HepG2 (cell line): ENCODE measurements at regions not wholly inside any gene's neighbourhood (a gene's known extent, or its start where the extent isn't known, plus 50 kb on each side); places are given as distances from the start of the nearest gene placed in this dataset.

Experiments
- ATAC-seq: fragments of 200-7000 bp; cut with Tn5 transposase; 3 replicates; pipeline ENCODE4 v1.9.1; 2020; ENCODE audit warnings: mild to moderate bottlenecking, moderate library complexity
- BruUV-seq: library from RNA; stranded (reverse); fragments of 400-500 nt; replicated peaks from 2 replicates; lab custom pipeline; 2021; lab: Mats Ljungman, UMichigan
- CTCF ChIA-PET: fragments of 300-600 bp; formaldehyde crosslinking; extraction: SDS; loops from one replicate; lab custom pipeline; 2021; ENCODE audit warnings: low total read pairs, inconsistent platforms, low intra/inter-chr PET ratio; lab: Yijun Ruan, JAX
- POLR2A ChIA-PET: fragments of 350-600 bp; sonication (Branson Sonifier 250); formaldehyde crosslinking; loops from one replicate; lab custom pipeline; 2020; ENCODE audit warnings: antibody characterized with exemption, inconsistent platforms; lab: Yijun Ruan, JAX
- DNase-seq: peaks from one replicate; pipeline ENCODE4 v3.0.0-alpha.2; 2015; ENCODE audit warnings: low spot score
- FAIRE-seq: peaks from 3 replicates; lab custom pipeline; 2011; peaks lifted over from hg19 to GRCh38; lab: Jason Lieb, UNC
- H2AFZ ChIP-seq: one replicate; pipeline ENCODE4 v1.6.1; 2011; ENCODE audit warnings: low read length, inconsistent platforms
- H3K27ac ChIP-seq: fragments of 300-600 bp; 3 replicates; pipeline ENCODE4 v1.8.0; 2011; ENCODE audit warnings: mixed run types, mild to moderate bottlenecking, mixed read lengths, low read length, inconsistent platforms; ENCODE audit not compliant: insufficient read depth; ENCODE audit errors: extremely low read length
- H3K27me3 ChIP-seq, 2 experiments: fragments of 200-600 bp in 1 of 2; 2 replicates in 1 of 2; 3 replicates in 1 of 2; pipeline versions ENCODE4 v1.6.0 to v1.8.0; 2011; ENCODE audit warnings: low read length in 2 of 2, mild to moderate bottlenecking in 2 of 2, moderate library complexity in 2 of 2, inconsistent platforms in 1 of 2; ENCODE audit not compliant: insufficient read depth in 2 of 2, control insufficient read depth in 1 of 2
- H3K36me3 ChIP-seq, 2 experiments: fragments of 200-600 bp in 1 of 2; replicated peaks in 1 of 2; 2 replicates in 1 of 2; 3 replicates in 1 of 2; pipeline versions ENCODE4 v1.5.1 to v1.8.0; 2011; ENCODE audit warnings: low read length in 2 of 2, inconsistent platforms in 1 of 2; ENCODE audit not compliant: insufficient read depth in 2 of 2, control insufficient read depth in 1 of 2
- H3K4me1 ChIP-seq: 2 replicates; pipeline ENCODE4 v1.5.1; 2012; ENCODE audit warnings: low read length, inconsistent platforms; ENCODE audit not compliant: insufficient read depth
- H3K4me2 ChIP-seq: 2 replicates; pipeline ENCODE4 v1.6.0; 2011; ENCODE audit warnings: low read depth, low read length, inconsistent platforms
- H3K4me3 ChIP-seq, 3 experiments: fragments of 200-600 bp in 1 of 3; sonication (generic), shearing (Covaris generic) in 1 of 3; replicated peaks in 1 of 3; 2 replicates each; pipeline ENCODE4 v1.5.1; 2011 to 2016; ENCODE audit warnings: low read length in 3 of 3, inconsistent platforms in 2 of 3, low read depth in 2 of 3, mild to moderate bottlenecking in 2 of 3, control low read depth in 1 of 3, mixed read lengths in 1 of 3; ENCODE audit not compliant: insufficient read depth in 1 of 3
- H3K79me2 ChIP-seq: one replicate; pipeline ENCODE4 v1.6.1; 2011; ENCODE audit warnings: low read length, inconsistent platforms; ENCODE audit not compliant: insufficient read depth
- H3K9ac ChIP-seq: 2 replicates; pipeline ENCODE4 v1.6.0; 2011; ENCODE audit warnings: mild to moderate bottlenecking, low read depth, low read length, inconsistent platforms; ENCODE audit not compliant: insufficient read depth
- H3K9me3 ChIP-seq: 2 replicates; pipeline ENCODE4 v1.5.1; 2012; ENCODE audit warnings: mild to moderate bottlenecking, low read length
- H4K20me1 ChIP-seq: 2 replicates; pipeline ENCODE4 v1.6.0; 2011; ENCODE audit warnings: inconsistent platforms, mild to moderate bottlenecking, low read length, moderate library complexity; ENCODE audit not compliant: insufficient read depth
- AKAP8 ChIP-seq: sonication (generic); formaldehyde crosslinking; IDR thresholded peaks from 2 replicates; pipeline ENCODE4 v1.5.1; 2020; ENCODE audit warnings: mild to moderate bottlenecking, missing genetic modification reagents
- NFYB ChIP-seq: sonication (generic); formaldehyde crosslinking; IDR thresholded peaks from 2 replicates; pipeline ENCODE4 v1.4.0; 2020; ENCODE audit warnings: missing genetic modification reagents
- PCBP2 ChIP-seq: fragments of 200-400 bp; formaldehyde crosslinking; optimal IDR thresholded peaks from 2 replicates; pipeline ENCODE3; 2018; ENCODE audit warnings: low read length, low read depth; ENCODE audit not compliant: poor library complexity, severe bottlenecking
- RARG ChIP-seq: sonication (generic); formaldehyde crosslinking; IDR thresholded peaks from 2 replicates; pipeline ENCODE4 v1.4.0; 2020; ENCODE audit warnings: low read depth, mild to moderate bottlenecking, missing genetic modification reagents
- SALL2 ChIP-seq: sonication (generic); formaldehyde crosslinking; IDR thresholded peaks from 2 replicates; pipeline ENCODE4 v1.8.1; 2023; ENCODE audit warnings: mild to moderate bottlenecking, missing genetic modification reagents, inconsistent platforms
- SETDB1 ChIP-seq: sonication (generic); formaldehyde crosslinking; IDR thresholded peaks from 2 replicates; pipeline ENCODE4 v1.5.1; 2020; ENCODE audit warnings: missing genetic modification reagents, mild to moderate bottlenecking, borderline replicate concordance
- SPEN ChIP-seq: sonication (generic); formaldehyde crosslinking; IDR thresholded peaks from 2 replicates; pipeline ENCODE4 v1.5.1; 2020; ENCODE audit warnings: low read depth, mild to moderate bottlenecking, missing genetic modification reagents
- STAG1 ChIP-seq: sonication (generic); formaldehyde crosslinking; IDR thresholded peaks from 2 replicates; pipeline ENCODE4 v1.4.0; 2020; ENCODE audit warnings: missing genetic modification reagents
- THYN1 ChIP-seq: sonication (generic); formaldehyde crosslinking; IDR thresholded peaks from 2 replicates; pipeline ENCODE4 v1.8.1; 2023; ENCODE audit warnings: low read depth, mild to moderate bottlenecking, moderate library complexity, missing genetic modification reagents, borderline replicate concordance
- ZNF10 ChIP-seq: sonication (generic); formaldehyde crosslinking; IDR thresholded peaks from 2 replicates; pipeline ENCODE4 v1.4.0; 2020; ENCODE audit warnings: mild to moderate bottlenecking, low read depth, missing genetic modification reagents, borderline replicate concordance
- ZNF224 ChIP-seq: sonication (generic); formaldehyde crosslinking; IDR thresholded peaks from 2 replicates; pipeline ENCODE4 v1.5.0; 2020; ENCODE audit warnings: mild to moderate bottlenecking, missing genetic modification reagents
- ZNF441 ChIP-seq: sonication (generic); formaldehyde crosslinking; IDR thresholded peaks from 2 replicates; pipeline ENCODE4 v1.7.0; 2021; ENCODE audit warnings: missing genetic modification reagents, borderline replicate concordance
- ZNF558 ChIP-seq: sonication (generic); formaldehyde crosslinking; IDR thresholded peaks from 2 replicates; pipeline ENCODE4 v1.9.0; 2022; ENCODE audit warnings: mild to moderate bottlenecking, missing genetic modification reagents, borderline replicate concordance
- ZNF605 ChIP-seq: sonication (generic); formaldehyde crosslinking; IDR thresholded peaks from 2 replicates; pipeline ENCODE4 v1.8.0; 2022; ENCODE audit warnings: mild to moderate bottlenecking, missing genetic modification reagents
- ZNF616 ChIP-seq: sonication (generic); formaldehyde crosslinking; IDR thresholded peaks from 2 replicates; pipeline ENCODE4 v1.5.0; 2020; ENCODE audit warnings: low read depth, mild to moderate bottlenecking, missing genetic modification reagents
- ZNF746 ChIP-seq: sonication (generic); formaldehyde crosslinking; IDR thresholded peaks from 2 replicates; pipeline ENCODE4 v1.8.0; 2022; ENCODE audit warnings: mild to moderate bottlenecking, missing genetic modification reagents
- ZNF777 ChIP-seq: sonication (generic); formaldehyde crosslinking; IDR thresholded peaks from 2 replicates; pipeline ENCODE4 v1.4.0; 2020; ENCODE audit warnings: missing genetic modification reagents
- WGBS: methylation state at CpG from one replicate; pipeline ENCODE4 v1.1.6; 2017; ENCODE audit warnings: low lambda C conversion rate; 5-methylcytosine and 5-hydroxymethylcytosine counted together
- in situ Hi-C: cut with HindIII; loops from 2 replicates; pipeline ENCODE4 v1.10.0; 2017; ENCODE audit warnings: low pct_unique_long_range_greater_than_20kb; ENCODE audit not compliant: extremely low pct_ligation_motif_present
- intact Hi-C: fragments of 100-400 bp; cut with micrococcal nuclease; formaldehyde crosslinking; loops from one replicate; pipeline ENCODE4 v1.10.0; 2022; ENCODE audit not compliant: unreplicated experiment

- Histone ChIP-seq H3K79me2 (no peaks in the 10 kb centered on the region), H3K4me1 (no peaks in the 10 kb centered on the region), H3K4me2 (no peak overlapping the region), H3K4me3 (no peak overlapping the region), H3K9ac (no peak overlapping the region), H4K20me1 (no peaks in the 10 kb centered on the region), H2AFZ (no peak overlapping the region), H3K27ac (no peak overlapping the region), H3K36me3 (no peaks in the 10 kb centered on the region), H3K9me3 (no peaks in the 10 kb centered on the region), H3K27me3 (0 out of 5 replicates have a peak, but pooled peaks cover 0 to 5% of the 10 kb centered on the region in 2 experiments)
- BruUV-seq = no TSS peak
- in situ Hi-C loops = no loop called here
- no peak for DNase-seq
- 68% methylated on average over 1 of the region's 1 CpG for WGBS
- FAIRE-seq = no peak
- intact Hi-C loops = no loop called here
- CTCF ChIA-PET = no interaction called here
- no peak for TF ChIP-seq ZNF746 (CRISPR knock-in tag)
- TF ChIP-seq SETDB1 (CRISPR knock-in tag) = no peak
- TF ChIP-seq STAG1 (CRISPR knock-in tag) = peak; percentile 15
- no peak for TF ChIP-seq ZNF616
- POLR2A ChIA-PET = no interaction called here
- no peak for ATAC-seq
These were observed 87.9 kb upstream of the PNPT1 start for GRCh38 chr2:55781542-55781941.

GRCh38 chr2:55780697-55781096 lies 87.1 kb upstream of the PNPT1 start:
- DNase-seq = no peak
- H3K36me3 ChIP-seq = no peaks in the 10 kb centered on the region
- ChIA-PET POLR2A (no interaction called here), CTCF (no interaction called here)
- WGBS = 0% methylated on average over 1 of the region's 1 CpG
- no TSS peak for BruUV-seq
- H4K20me1 ChIP-seq = no peaks in the 10 kb centered on the region
- no peak overlapping the region for H3K4me3 ChIP-seq
- H3K27ac ChIP-seq = no peak overlapping the region
- no peaks in the 10 kb centered on the region for H3K4me1 ChIP-seq
- TF ChIP-seq THYN1 (no peak), ZNF777 (CRISPR knock-in tag) (no peak), RARG (no peak), PCBP2 (no peak), NFYB (CRISPR knock-in tag) (no peak), ZNF224 (CRISPR knock-in tag) (no peak), ZNF441 (CRISPR knock-in tag) (no peak), ZNF605 (no peak), ZNF10 (CRISPR knock-in tag) (no peak), SPEN (no peak), SALL2 (no peak), AKAP8 (no peak), ZNF558 (CRISPR knock-in tag) (no peak)
- no peaks in the 10 kb centered on the region for H3K9me3 ChIP-seq
- H2AFZ ChIP-seq = no peak overlapping the region
- FAIRE-seq = no peak
- H3K4me2 ChIP-seq = no peak overlapping the region
- H3K27me3 ChIP-seq = 0 out of 5 replicates have a peak, but pooled peaks cover 0 to 4% of the 10 kb centered on the region in 2 experiments
- H3K9ac ChIP-seq = no peak overlapping the region
- no peak for ATAC-seq
- no peaks in the 10 kb centered on the region for H3K79me2 ChIP-seq
- in situ Hi-C loops = no loop called here
- intact Hi-C loops = no loop called here
